ENCODE measurements at regions not wholly inside any gene's neighbourhood (a gene's known extent, or its start where the extent isn't known, plus 50 kb on each side); places are given as distances from the start of the nearest gene placed in this dataset.

DNA sequence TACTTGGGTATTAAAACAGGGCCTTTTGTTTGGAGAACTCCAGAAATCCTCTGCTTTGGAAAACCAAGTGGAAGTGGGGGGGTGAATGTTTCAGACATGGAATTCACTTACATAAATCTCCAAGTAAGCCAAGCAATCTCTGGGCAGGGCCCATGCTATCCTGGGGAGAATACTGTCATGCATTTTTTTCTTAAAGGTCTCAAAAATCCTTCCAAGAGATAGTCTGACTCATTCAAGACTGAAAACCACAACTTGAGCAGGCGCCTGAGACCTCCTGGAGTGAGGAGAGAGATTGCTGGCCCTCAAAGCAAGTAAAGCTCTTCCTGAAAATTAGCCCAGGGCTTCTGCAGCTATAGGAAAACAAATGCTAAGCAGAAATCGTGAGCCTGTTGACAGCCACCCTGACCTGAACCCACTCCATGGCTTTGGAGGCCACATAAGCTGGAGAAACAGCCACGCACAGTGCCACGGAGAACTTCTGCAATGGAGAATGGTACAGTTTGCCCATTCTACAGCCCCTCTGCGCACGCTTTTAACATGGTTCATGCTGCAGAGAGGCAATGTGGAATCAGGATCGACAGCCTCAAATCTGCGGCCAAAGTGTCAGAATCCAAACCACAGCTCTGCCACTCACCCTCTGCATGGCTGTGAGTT, 203.1 kb upstream of the AUTS2 start:
- TF ChIP-seq, protein P1, sequence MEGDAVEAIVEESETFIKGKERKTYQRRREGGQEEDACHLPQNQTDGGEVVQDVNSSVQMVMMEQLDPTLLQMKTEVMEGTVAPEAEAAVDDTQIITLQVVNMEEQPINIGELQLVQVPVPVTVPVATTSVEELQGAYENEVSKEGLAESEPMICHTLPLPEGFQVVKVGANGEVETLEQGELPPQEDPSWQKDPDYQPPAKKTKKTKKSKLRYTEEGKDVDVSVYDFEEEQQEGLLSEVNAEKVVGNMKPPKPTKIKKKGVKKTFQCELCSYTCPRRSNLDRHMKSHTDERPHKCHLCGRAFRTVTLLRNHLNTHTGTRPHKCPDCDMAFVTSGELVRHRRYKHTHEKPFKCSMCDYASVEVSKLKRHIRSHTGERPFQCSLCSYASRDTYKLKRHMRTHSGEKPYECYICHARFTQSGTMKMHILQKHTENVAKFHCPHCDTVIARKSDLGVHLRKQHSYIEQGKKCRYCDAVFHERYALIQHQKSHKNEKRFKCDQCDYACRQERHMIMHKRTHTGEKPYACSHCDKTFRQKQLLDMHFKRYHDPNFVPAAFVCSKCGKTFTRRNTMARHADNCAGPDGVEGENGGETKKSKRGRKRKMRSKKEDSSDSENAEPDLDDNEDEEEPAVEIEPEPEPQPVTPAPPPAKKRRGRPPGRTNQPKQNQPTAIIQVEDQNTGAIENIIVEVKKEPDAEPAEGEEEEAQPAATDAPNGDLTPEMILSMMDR (conservative IDR thresholded peaks at IDR 0.05): no peak

GRCh38 chr7:69398986-69399385, 199.3 kb upstream of the AUTS2 start:
- TF ChIP-seq, protein P1 (conservative IDR thresholded peaks at IDR 0.05): no peak
- no peak for TF ChIP-seq ZFX (IDR thresholded peaks at IDR 0.05)
- H3K27ac ChIP-seq: no peak overlapping the region

More for the DNA sequence above, 203.1 kb upstream of the AUTS2 start:
- no peak overlapping the region for H3K27ac ChIP-seq

- H3K27ac ChIP-seq: no peak overlapping the region
- TF ChIP-seq, protein P1 (conservative IDR thresholded peaks at IDR 0.05): no peak
- no peak for TF ChIP-seq ZFX (IDR thresholded peaks at IDR 0.05)
These were observed 198.9 kb upstream of the AUTS2 start for GRCh38 chr7:69399401-69399800.

DNA sequence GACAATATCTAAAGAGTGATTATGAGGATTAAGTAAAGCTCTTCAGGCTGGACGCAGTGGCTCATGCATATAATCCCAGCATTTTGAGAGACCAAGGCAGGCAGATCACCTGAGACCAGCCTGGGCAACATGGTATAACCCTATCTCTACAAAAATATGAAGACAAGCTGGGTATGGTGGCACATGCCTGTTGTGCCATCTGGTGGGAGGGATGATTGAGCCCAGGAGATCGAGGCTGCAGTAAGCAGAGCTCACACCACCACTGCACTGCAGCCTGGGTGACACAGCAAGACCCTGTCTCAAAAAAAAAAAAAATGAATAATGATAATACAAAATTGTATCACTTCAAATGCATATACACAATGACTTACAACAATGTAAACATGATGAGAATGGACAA, 195.6 kb upstream of the AUTS2 start:
- TF ChIP-seq ZFX (IDR thresholded peaks at IDR 0.05): no peak
- TF ChIP-seq, protein P1 (conservative IDR thresholded peaks at IDR 0.05): no peak

DNA sequence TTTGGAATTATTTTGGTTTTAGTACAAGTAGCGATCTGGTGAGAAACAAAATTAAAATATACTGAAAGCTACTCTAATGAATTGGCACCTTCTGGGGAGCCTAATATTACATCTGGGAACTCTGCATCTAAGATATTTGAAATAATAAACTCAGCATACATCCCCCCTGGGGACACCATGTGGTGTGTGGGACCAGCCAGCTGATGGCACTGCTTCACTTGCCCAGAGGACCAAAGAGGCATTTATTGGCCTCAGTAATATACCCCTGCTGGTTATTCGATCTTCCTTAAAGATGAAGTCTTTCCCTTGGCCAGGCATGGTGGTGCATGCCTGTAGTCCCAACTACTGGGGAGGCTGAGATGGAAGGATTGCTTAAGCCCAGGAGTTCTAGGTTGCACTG, 195.1 kb upstream of the AUTS2 start:
- no peak for TF ChIP-seq ZFX (IDR thresholded peaks at IDR 0.05)
- TF ChIP-seq, protein P1 (conservative IDR thresholded peaks at IDR 0.05): no peak
- H3K27ac ChIP-seq: no peak overlapping the region

More for the DNA sequence above, 195.6 kb upstream of the AUTS2 start:
- H3K27ac ChIP-seq: no peak overlapping the region

- TF ChIP-seq ZFX (IDR thresholded peaks at IDR 0.05): no peak
- TF ChIP-seq, protein P1 (conservative IDR thresholded peaks at IDR 0.05): no peak
- no peak overlapping the region for H3K27ac ChIP-seq
These were observed 187.3 kb upstream of the AUTS2 start for GRCh38 chr7:69411018-69411417.

DNA sequence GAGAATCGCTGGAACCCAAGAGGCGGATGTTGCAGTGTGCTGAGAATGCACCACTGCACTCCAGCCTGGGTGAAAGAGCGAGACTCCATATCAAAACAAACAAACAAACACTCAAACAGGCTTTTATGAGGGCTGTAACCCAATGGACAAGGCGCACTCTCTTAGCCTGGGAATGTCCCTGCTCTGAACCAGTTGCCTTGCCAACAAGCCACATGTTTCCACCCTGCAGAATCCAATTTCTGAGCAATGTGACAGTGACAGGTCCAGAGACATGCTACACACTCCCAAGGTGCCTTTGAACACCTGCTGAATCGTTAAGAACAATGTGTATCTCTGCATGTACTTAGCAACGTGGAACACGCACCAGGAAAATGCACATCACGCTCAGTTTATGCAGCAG, 186.8 kb upstream of the AUTS2 start:
- no peak for TF ChIP-seq ZFX (IDR thresholded peaks at IDR 0.05)
- TF ChIP-seq, protein P1 (conservative IDR thresholded peaks at IDR 0.05): no peak
- no peak overlapping the region for H3K27ac ChIP-seq

Data from C4-2B (cell line).